Smooth muscle cell (in vitro differentiated cells): ENCODE measurements at regions not wholly inside any gene's neighbourhood (a gene's known extent, or its start where the extent isn't known, plus 50 kb on each side); places are given as distances from the start of the nearest gene placed in this dataset.

ENCODE experiments used
- DNase-seq: peaks from one replicate; lab custom pipeline; 2025; ENCODE audit not compliant: unreplicated experiment; lab: John Stamatoyannopoulos, UW
- H2AFZ ChIP-seq: fragments of 200-600 bp; sonication (generic); 2 replicates; pipeline ENCODE4 v1.6.0; 2016; ENCODE audit warnings: antibody characterized with exemption, low read depth, mild to moderate bottlenecking
- H3F3A ChIP-seq: fragments of 200-600 bp; sonication (generic); 2 replicates; pipeline ENCODE4 v1.6.0; 2017; ENCODE audit warnings: antibody characterized with exemption, low read depth
- H3K27ac ChIP-seq: fragments of 200-600 bp; sonication (generic); 2 replicates; pipeline ENCODE4 v1.5.1; 2016; ENCODE audit warnings: low read depth, mild to moderate bottlenecking
- H3K27me3 ChIP-seq: fragments of 200-600 bp; sonication (generic); 2 replicates; pipeline ENCODE4 v1.6.1; 2016; ENCODE audit warnings: low read depth, mild to moderate bottlenecking
- H3K36me3 ChIP-seq: fragments of 200-600 bp; sonication (generic); 2 replicates; pipeline ENCODE4 v1.5.1; 2016; ENCODE audit warnings: low read depth
- H3K4me1 ChIP-seq: fragments of 200-600 bp; sonication (generic); 2 replicates; pipeline ENCODE4 v1.5.1; 2016; ENCODE audit warnings: low read depth
- H3K4me2 ChIP-seq: fragments of 200-600 bp; sonication (generic); 2 replicates; pipeline ENCODE4 v1.6.0; 2016; ENCODE audit warnings: mild to moderate bottlenecking
- H3K4me3 ChIP-seq: fragments of 200-600 bp; sonication (generic); 2 replicates; pipeline ENCODE4 v1.5.1; 2016; ENCODE audit warnings: mild to moderate bottlenecking
- H3K79me2 ChIP-seq: fragments of 200-600 bp; sonication (generic); 2 replicates; pipeline ENCODE4 v1.6.0; 2016; ENCODE audit warnings: low read depth, mild to moderate bottlenecking
- H3K9ac ChIP-seq: fragments of 200-600 bp; sonication (generic); 2 replicates; pipeline ENCODE4 v1.6.0; 2016; ENCODE audit warnings: low read depth
- H3K9me3 ChIP-seq: fragments of 200-600 bp; sonication (generic); replicated peaks from 2 replicates; pipeline ENCODE4 v1.5.1; 2016; ENCODE audit warnings: low read depth
- H4K20me1 ChIP-seq: fragments of 200-600 bp; sonication (generic); 2 replicates; pipeline ENCODE4 v1.6.0; 2016; ENCODE audit warnings: low read depth
- CTCF ChIP-seq: fragments of 200-600 bp; sonication (generic); IDR thresholded peaks from 2 replicates; pipeline ENCODE4 v1.5.1; 2017; ENCODE audit warnings: borderline replicate concordance, mild to moderate bottlenecking, antibody characterized with exemption; ENCODE audit not compliant: insufficient read depth, poor library complexity, severe bottlenecking
- WGBS: methylation state at CpG from one replicate; pipeline ENCODE4 v1.1.7; 2016; ENCODE audit warnings: low lambda C conversion rate; 5-methylcytosine and 5-hydroxymethylcytosine counted together

GRCh38 chr6:44042989-44043478, 84.2 kb downstream of the MRPL14 start:
- Histone ChIP-seq H4K20me1 (no peaks in the 10 kb centered on the region), H3K4me2 (peak overlapping the region; percentile 72), H3K9ac (peak overlapping the region; percentile 70), H3K4me3 (no peak overlapping the region), H3K36me3 (no peaks in the 10 kb centered on the region), H3K9me3 (no peaks in the 10 kb centered on the region), H3K27me3 (no peaks in the 10 kb centered on the region), H3F3A (peaks cover 21% of the 10 kb centered on the region), H3K27ac (peak overlapping the region; percentile 98), H3K4me1 (peaks cover 36% of the 10 kb centered on the region), H2AFZ (no peak overlapping the region), H3K79me2 (no peaks in the 10 kb centered on the region)
- no peak for TF ChIP-seq CTCF
- DNase-seq: no peak
- WGBS: 40% methylated on average over 1 of the region's 1 CpG

GRCh38 chr6:44042261-44042988, 84.8 kb downstream of the MRPL14 start:
- Histone ChIP-seq H3K36me3 (no peaks in the 10 kb centered on the region), H3F3A (peaks cover 21% of the 10 kb centered on the region), H3K4me1 (peaks cover 36% of the 10 kb centered on the region), H3K79me2 (no peaks in the 10 kb centered on the region), H3K9me3 (no peaks in the 10 kb centered on the region), H3K27me3 (no peaks in the 10 kb centered on the region), H3K4me2 (peak overlapping the region; percentile 72), H3K4me3 (no peak overlapping the region), H2AFZ (no peak overlapping the region), H4K20me1 (no peaks in the 10 kb centered on the region), H3K9ac (peak overlapping the region; percentile 70), H3K27ac (peak overlapping the region; percentile 98)
- no peak for TF ChIP-seq CTCF
- 79% methylated on average over 4 of the region's 4 CpGs for WGBS
- DNase-seq: no peak

- H3K27me3 ChIP-seq: no peaks in the 10 kb centered on the region
- H2AFZ ChIP-seq: no peak overlapping the region
- no peak for TF ChIP-seq CTCF
- peak overlapping the region; percentile 66 for H3K4me2 ChIP-seq
- no peaks in the 10 kb centered on the region for H3K36me3 ChIP-seq
- peak overlapping the region; percentile 98 for H3K27ac ChIP-seq
- peak; percentile 39 for DNase-seq
- H3K4me3 ChIP-seq: no peak overlapping the region
- no peaks in the 10 kb centered on the region for H3K79me2 ChIP-seq
- H3F3A ChIP-seq: peaks cover 21% of the 10 kb centered on the region
- peaks cover 36% of the 10 kb centered on the region for H3K4me1 ChIP-seq
- 9% methylated on average over 10 of the region's 10 CpGs for WGBS
- H3K9ac ChIP-seq: peak overlapping the region; percentile 68
- no peaks in the 10 kb centered on the region for H3K9me3 ChIP-seq
- H4K20me1 ChIP-seq: no peaks in the 10 kb centered on the region
These were observed 85.6 kb downstream of the MRPL14 start for GRCh38 chr6:44041461-44042260.
